Ectodermal cell (in vitro differentiated cells): ENCODE measurements at regions not wholly inside any gene's neighbourhood (a gene's known extent, or its start where the extent isn't known, plus 50 kb on each side); places are given as distances from the start of the nearest gene placed in this dataset.
A peak's percentile ranks its signal among the peaks of the same experiment; 100 is the strongest.

Experiments used
- H3K27ac ChIP-seq: 2 replicates; pipeline ENCODE4 v1.7.0; 2013; ENCODE audit warnings: mild to moderate bottlenecking, low read depth, low read length; ENCODE audit not compliant: insufficient read depth, poor library complexity, severe bottlenecking
- H3K27me3 ChIP-seq: 2 replicates; pipeline ENCODE4 v1.7.0; 2013; ENCODE audit warnings: mild to moderate bottlenecking, low read length; ENCODE audit not compliant: insufficient read depth, control insufficient read depth, poor library complexity, severe bottlenecking
- H3K36me3 ChIP-seq: one replicate; pipeline ENCODE4 v1.7.0; 2013; ENCODE audit warnings: low read length; ENCODE audit not compliant: control insufficient read depth, insufficient read depth
- H3K4me1 ChIP-seq: one replicate; pipeline ENCODE4 v1.7.0; 2013; ENCODE audit warnings: low read length; ENCODE audit not compliant: control insufficient read depth, insufficient read depth
- H3K4me3 ChIP-seq: 2 replicates; pipeline ENCODE4 v1.7.0; 2013; ENCODE audit warnings: low read depth, low read length, control low read depth; ENCODE audit not compliant: insufficient read depth
- H3K9me3 ChIP-seq: 2 replicates; pipeline ENCODE4 v1.7.0; 2013; ENCODE audit warnings: mild to moderate bottlenecking, low read length, moderate library complexity; ENCODE audit not compliant: control insufficient read depth
- WGBS, 2 experiments: methylation state at CpG; one replicate each; pipeline ENCODE4 v1.1.7; 2013; ENCODE audit warnings: missing lambda C conversion rate in 2 of 2; 5-methylcytosine and 5-hydroxymethylcytosine counted together

- Histone ChIP-seq H3K9me3 (no peaks in the 10 kb centered on the region), H3K27ac (peak overlapping the region; percentile 31), H3K4me3 (no peak overlapping the region), H3K27me3 (no peaks in the 10 kb centered on the region), H3K36me3 (no peaks in the 10 kb centered on the region), H3K4me1 (peaks cover 40% of the 10 kb centered on the region)
- 55 to 59% methylated on average over 6 of the region's 6 CpGs for WGBS, 2 experiments
Observed at GRCh38 chr11:70522309-70522592, 123.9 kb downstream of the CTTN start.

DNA sequence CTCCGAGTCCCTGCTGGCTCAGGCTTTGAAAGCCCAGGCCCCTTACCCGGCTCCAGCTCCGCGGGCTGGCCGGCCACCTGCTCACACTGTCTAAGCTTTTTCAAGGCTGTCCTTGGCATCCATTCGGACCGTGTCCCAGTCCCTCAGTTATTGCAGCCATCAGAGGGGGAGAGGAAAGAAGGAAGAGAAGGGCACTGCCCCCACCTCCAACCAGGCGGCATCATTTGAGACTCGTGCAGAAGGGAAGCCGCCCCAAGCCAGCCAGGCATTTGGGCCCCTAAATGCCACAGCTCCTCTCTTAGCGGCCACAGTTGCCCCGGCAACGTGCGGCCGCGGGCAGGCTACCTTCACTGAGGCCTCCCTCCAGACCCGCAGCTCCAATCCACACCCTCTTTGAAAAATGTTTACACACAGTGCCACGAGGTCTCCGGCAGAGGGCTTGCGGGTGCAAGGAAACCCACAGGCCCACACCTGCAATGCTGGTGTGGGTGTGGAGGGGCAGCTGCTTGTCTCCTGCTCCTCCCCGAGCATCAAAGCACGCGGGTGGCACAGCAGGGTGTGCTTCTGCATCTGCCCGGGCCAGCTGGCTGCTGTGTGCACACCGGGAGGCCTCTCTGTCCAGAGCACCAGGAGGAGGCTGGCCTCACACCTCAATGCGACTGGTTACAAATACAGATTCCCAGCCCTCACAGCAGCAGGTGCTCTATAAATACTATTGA lies 124.4 kb downstream of the CTTN start:
- peak overlapping the region; percentile 31 for H3K27ac ChIP-seq
- 34% methylated on average over 26 of the region's 26 CpGs for WGBS, 2 experiments
- H3K4me1 ChIP-seq, result peaks cover 40% of the 10 kb centered on the region
- H3K36me3 ChIP-seq, result no peaks in the 10 kb centered on the region
- H3K27me3 ChIP-seq, result no peaks in the 10 kb centered on the region
- H3K4me3 ChIP-seq, result no peak overlapping the region
- H3K9me3 ChIP-seq, result no peaks in the 10 kb centered on the region

DNA sequence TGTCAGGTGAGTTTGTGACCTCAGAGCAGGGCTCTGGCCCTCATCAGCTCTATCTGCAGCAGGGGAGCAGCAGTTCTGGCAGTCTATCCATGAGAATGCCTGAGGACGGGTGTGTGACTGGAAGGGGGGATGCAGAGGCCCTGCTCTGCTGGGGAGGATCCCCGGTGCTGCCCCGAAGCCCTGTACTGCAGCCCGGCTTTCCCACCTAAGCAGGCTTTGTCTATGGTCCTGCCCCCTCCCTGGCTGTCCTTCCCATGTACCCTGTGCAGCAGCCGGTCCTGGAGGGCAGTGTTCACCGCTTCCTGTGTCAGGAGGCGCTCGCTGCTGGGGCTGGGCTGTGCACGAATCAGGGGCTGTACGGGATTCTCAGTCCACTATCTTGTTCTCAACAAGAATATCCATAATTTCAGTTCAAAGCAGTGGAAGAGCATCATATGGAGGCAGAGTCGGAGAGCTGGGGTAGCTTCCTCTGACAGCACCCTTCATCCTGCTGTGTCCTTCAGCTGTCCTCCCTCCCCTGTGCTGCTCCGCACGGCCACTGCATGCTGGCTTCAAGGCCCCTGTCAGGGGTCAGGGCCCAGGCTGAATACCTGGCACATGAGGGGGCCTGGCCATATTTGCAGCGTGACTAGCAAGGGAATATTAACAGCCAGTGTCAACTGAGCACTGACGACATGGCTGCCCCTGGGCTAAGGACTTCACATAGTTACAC lies 125.2 kb downstream of the CTTN start:
- Histone ChIP-seq H3K27ac (peak overlapping the region; percentile 31), H3K9me3 (no peaks in the 10 kb centered on the region), H3K27me3 (no peaks in the 10 kb centered on the region), H3K4me1 (peaks cover 40% of the 10 kb centered on the region), H3K36me3 (no peaks in the 10 kb centered on the region), H3K4me3 (no peak overlapping the region)
- 68 to 69% methylated on average over 15 of the region's 15 CpGs for WGBS, 2 experiments

DNA sequence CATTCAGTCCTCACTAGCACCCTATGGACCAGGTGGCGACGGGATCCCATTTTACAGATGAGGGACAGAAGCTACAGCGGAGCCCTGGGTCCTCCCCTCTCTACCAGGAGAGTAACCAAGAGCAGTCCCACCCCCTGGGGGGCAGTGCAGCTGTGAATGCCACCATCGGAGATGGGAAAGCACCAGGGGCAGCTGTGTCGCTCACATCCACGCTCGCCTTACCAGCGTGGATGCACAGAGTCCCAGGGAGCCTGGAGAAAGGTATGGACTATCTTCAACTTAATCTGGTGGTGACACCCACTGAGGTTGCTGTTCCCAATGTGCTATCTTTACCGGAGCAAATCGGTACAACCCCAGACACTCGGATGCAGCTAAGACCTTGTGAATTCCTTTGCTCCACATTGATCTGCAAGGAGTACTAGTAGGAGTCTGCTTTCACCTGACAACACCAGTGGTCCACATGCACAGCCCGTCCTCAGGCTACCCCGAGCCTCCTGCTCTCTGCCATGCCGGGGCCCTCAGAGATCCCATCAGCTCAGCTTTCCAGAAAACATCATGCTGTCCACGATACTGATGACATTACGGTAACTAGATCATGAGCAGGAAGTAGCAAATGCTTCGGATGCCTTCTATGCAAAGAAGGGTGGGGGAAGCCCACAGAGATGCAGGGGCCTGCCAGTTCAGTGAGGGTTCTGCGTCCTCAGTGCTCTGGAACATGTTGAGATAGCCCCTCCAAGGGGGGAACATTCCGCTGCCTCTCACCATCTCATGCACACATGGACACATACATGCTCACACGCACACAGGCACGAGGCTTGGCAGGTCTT lies 126.0 kb downstream of the CTTN start:
- 75 to 80% methylated on average over 21 of the region's 21 CpGs for WGBS, 2 experiments
- Histone ChIP-seq H3K4me3 (no peak overlapping the region), H3K27me3 (no peaks in the 10 kb centered on the region), H3K36me3 (no peaks in the 10 kb centered on the region), H3K27ac (no peak overlapping the region), H3K4me1 (peaks cover 40% of the 10 kb centered on the region), H3K9me3 (no peaks in the 10 kb centered on the region)

GRCh38 chr11:70525006-70525405 lies 126.7 kb downstream of the CTTN start:
- H3K9me3 ChIP-seq, result no peaks in the 10 kb centered on the region
- H3K4me1 ChIP-seq, result peaks cover 40% of the 10 kb centered on the region
- no peak overlapping the region for H3K27ac ChIP-seq
- no peaks in the 10 kb centered on the region for H3K36me3 ChIP-seq
- H3K4me3 ChIP-seq, result no peak overlapping the region
- 89 to 90% methylated on average over 9 of the region's 9 CpGs for WGBS, 2 experiments
- no peaks in the 10 kb centered on the region for H3K27me3 ChIP-seq

DNA sequence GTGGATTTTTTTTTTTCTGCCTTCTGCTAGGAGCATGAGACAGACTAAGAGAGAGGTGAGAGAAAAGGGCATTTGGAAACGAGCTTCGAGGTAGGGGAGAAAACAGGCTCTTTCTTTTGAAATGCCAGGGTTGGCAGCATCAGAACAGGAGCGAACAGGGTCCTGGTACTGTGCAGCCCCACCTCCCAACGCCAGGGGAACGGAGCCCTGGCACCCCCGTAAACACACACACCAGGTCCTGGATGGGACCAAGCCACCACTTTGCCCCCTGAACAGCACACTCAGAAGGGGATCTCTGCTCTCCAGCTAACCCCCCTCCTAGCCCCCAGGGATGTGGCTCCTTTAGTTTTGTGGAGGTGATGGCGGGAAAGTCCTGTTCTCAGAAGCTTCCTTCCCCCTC lies 127.1 kb downstream of the CTTN start:
- no peaks in the 10 kb centered on the region for H3K9me3 ChIP-seq
- no peak overlapping the region for H3K27ac ChIP-seq
- no peaks in the 10 kb centered on the region for H3K27me3 ChIP-seq
- H3K4me1 ChIP-seq, result peaks cover 40% of the 10 kb centered on the region
- no peak overlapping the region for H3K4me3 ChIP-seq
- WGBS, 2 experiments, result 92% methylated on average over 7 of the region's 7 CpGs
- H3K36me3 ChIP-seq, result no peaks in the 10 kb centered on the region

GRCh38 chr11:70526116-70527045 lies 128.1 kb downstream of the CTTN start:
- H3K27ac ChIP-seq, result no peak overlapping the region
- 87 to 89% methylated on average over 24 of the region's 24 CpGs for whole genome bisulfite sequencing, 2 experiments
- H3K4me1 ChIP-seq, result peaks cover 40% of the 10 kb centered on the region

GRCh38 chr11:70527046-70527395 lies 128.7 kb downstream of the CTTN start:
- H3K9me3 ChIP-seq, result no peaks in the 10 kb centered on the region
- WGBS, 2 experiments, result 84 to 85% methylated on average over 7 of the region's 7 CpGs
- H3K4me3 ChIP-seq, result no peak overlapping the region
- peaks cover 40% of the 10 kb centered on the region for H3K4me1 ChIP-seq
- H3K27ac ChIP-seq, result no peak overlapping the region
- H3K27me3 ChIP-seq, result no peaks in the 10 kb centered on the region
- no peaks in the 10 kb centered on the region for H3K36me3 ChIP-seq

More at GRCh38 chr11:70526116-70527045, 128.1 kb downstream of the CTTN start:
- Histone ChIP-seq H3K9me3 (no peaks in the 10 kb centered on the region), H3K36me3 (no peaks in the 10 kb centered on the region), H3K27me3 (no peaks in the 10 kb centered on the region), H3K4me3 (no peak overlapping the region)

DNA sequence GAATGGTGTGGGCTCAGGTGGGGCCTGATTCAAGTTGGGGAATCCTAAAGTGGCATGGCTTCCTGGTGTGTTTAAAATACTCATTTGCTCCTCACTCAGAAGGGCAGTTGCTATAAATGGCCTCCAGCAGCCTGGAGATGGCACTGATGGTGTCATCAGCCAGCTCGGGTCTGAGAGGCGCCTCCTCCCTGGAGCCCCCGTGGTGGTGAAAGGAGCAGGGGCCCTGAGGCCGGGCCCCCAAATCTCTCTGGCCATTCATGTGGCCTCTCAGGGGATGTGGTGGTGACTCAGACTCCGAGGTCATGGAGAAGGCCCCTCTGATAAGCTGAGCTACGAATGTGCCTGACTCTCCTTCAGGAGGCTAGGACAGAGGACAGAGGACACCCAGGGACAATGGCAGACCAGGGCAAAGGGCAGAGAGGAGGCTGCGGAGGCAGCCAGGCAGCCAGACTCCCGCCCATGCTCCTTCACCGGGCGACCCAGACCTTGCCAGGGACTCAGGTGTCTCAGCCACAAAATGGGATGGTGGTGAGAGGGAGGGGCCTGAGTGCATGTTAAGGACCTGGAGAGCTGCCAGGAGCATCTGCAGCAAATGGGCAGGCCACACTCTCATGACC lies 129.2 kb downstream of the CTTN start:
- Histone ChIP-seq H3K4me3 (no peak overlapping the region), H3K27ac (no peak overlapping the region), H3K36me3 (no peaks in the 10 kb centered on the region), H3K9me3 (no peaks in the 10 kb centered on the region), H3K4me1 (peaks cover 40% of the 10 kb centered on the region), H3K27me3 (no peaks in the 10 kb centered on the region)
- 90 to 91% methylated on average over 10 of the region's 10 CpGs for WGBS, 2 experiments
